HepG2 (cell line): ENCODE measurements at regions not wholly inside any gene's neighbourhood (a gene's known extent, or its start where the extent isn't known, plus 50 kb on each side); places are given as distances from the start of the nearest gene placed in this dataset.

Experiments
- ATAC-seq: fragments of 200-7000 bp; cut with Tn5 transposase; 3 replicates; pipeline ENCODE4 v1.9.1; 2020; ENCODE audit warnings: mild to moderate bottlenecking, moderate library complexity
- BruUV-seq: library from RNA; stranded (reverse); fragments of 400-500 nt; replicated peaks from 2 replicates; lab custom pipeline; 2021; lab: Mats Ljungman, UMichigan
- CTCF ChIA-PET: fragments of 300-600 bp; formaldehyde crosslinking; extraction: SDS; loops from one replicate; lab custom pipeline; 2021; ENCODE audit warnings: low total read pairs, inconsistent platforms, low intra/inter-chr PET ratio; lab: Yijun Ruan, JAX
- POLR2A ChIA-PET: fragments of 350-600 bp; sonication (Branson Sonifier 250); formaldehyde crosslinking; loops from one replicate; lab custom pipeline; 2020; ENCODE audit warnings: antibody characterized with exemption, inconsistent platforms; lab: Yijun Ruan, JAX
- DNase-seq: peaks from one replicate; pipeline ENCODE4 v3.0.0-alpha.2; 2015; ENCODE audit warnings: low spot score
- FAIRE-seq: peaks from 3 replicates; lab custom pipeline; 2011; peaks lifted over from hg19 to GRCh38; lab: Jason Lieb, UNC
- H2AFZ ChIP-seq: one replicate; pipeline ENCODE4 v1.6.1; 2011; ENCODE audit warnings: low read length, inconsistent platforms
- H3K27ac ChIP-seq: fragments of 300-600 bp; 3 replicates; pipeline ENCODE4 v1.8.0; 2011; ENCODE audit warnings: mixed run types, mild to moderate bottlenecking, mixed read lengths, low read length, inconsistent platforms; ENCODE audit not compliant: insufficient read depth; ENCODE audit errors: extremely low read length
- H3K27me3 ChIP-seq, 2 experiments: fragments of 200-600 bp in 1 of 2; 2 replicates in 1 of 2; 3 replicates in 1 of 2; pipeline versions ENCODE4 v1.6.0 to v1.8.0; 2011; ENCODE audit warnings: low read length in 2 of 2, mild to moderate bottlenecking in 2 of 2, moderate library complexity in 2 of 2, inconsistent platforms in 1 of 2; ENCODE audit not compliant: insufficient read depth in 2 of 2, control insufficient read depth in 1 of 2
- H3K36me3 ChIP-seq, 2 experiments: fragments of 200-600 bp in 1 of 2; replicated peaks in 1 of 2; 2 replicates in 1 of 2; 3 replicates in 1 of 2; pipeline versions ENCODE4 v1.5.1 to v1.8.0; 2011; ENCODE audit warnings: low read length in 2 of 2, inconsistent platforms in 1 of 2; ENCODE audit not compliant: insufficient read depth in 2 of 2, control insufficient read depth in 1 of 2
- H3K4me1 ChIP-seq: 2 replicates; pipeline ENCODE4 v1.5.1; 2012; ENCODE audit warnings: low read length, inconsistent platforms; ENCODE audit not compliant: insufficient read depth
- H3K4me2 ChIP-seq: 2 replicates; pipeline ENCODE4 v1.6.0; 2011; ENCODE audit warnings: low read depth, low read length, inconsistent platforms
- H3K4me3 ChIP-seq, 3 experiments: fragments of 200-600 bp in 1 of 3; sonication (generic), shearing (Covaris generic) in 1 of 3; replicated peaks in 1 of 3; 2 replicates each; pipeline ENCODE4 v1.5.1; 2011 to 2016; ENCODE audit warnings: low read length in 3 of 3, inconsistent platforms in 2 of 3, low read depth in 2 of 3, mild to moderate bottlenecking in 2 of 3, control low read depth in 1 of 3, mixed read lengths in 1 of 3; ENCODE audit not compliant: insufficient read depth in 1 of 3
- H3K79me2 ChIP-seq: one replicate; pipeline ENCODE4 v1.6.1; 2011; ENCODE audit warnings: low read length, inconsistent platforms; ENCODE audit not compliant: insufficient read depth
- H3K9ac ChIP-seq: 2 replicates; pipeline ENCODE4 v1.6.0; 2011; ENCODE audit warnings: mild to moderate bottlenecking, low read depth, low read length, inconsistent platforms; ENCODE audit not compliant: insufficient read depth
- H3K9me3 ChIP-seq: 2 replicates; pipeline ENCODE4 v1.5.1; 2012; ENCODE audit warnings: mild to moderate bottlenecking, low read length
- H4K20me1 ChIP-seq: 2 replicates; pipeline ENCODE4 v1.6.0; 2011; ENCODE audit warnings: inconsistent platforms, mild to moderate bottlenecking, low read length, moderate library complexity; ENCODE audit not compliant: insufficient read depth
- BRCA1 ChIP-seq: sonication (generic); formaldehyde crosslinking; IDR thresholded peaks from 2 replicates; pipeline ENCODE4 v1.4.0; 2020; ENCODE audit warnings: missing genetic modification reagents
- EHMT2 ChIP-seq: fragments of 200-600 bp; sonication (generic); IDR thresholded peaks from 2 replicates; pipeline ENCODE4 v1.7.0; 2017; ENCODE audit warnings: antibody characterized with exemption, low read depth, low read length, borderline replicate concordance
- ELF3 ChIP-seq: IDR thresholded peaks from 2 replicates; pipeline ENCODE4 v1.6.1; 2016; ENCODE audit warnings: missing genetic modification reagents, missing compliant biosample characterization
- EP300 ChIP-seq, 3 experiments: sonication (generic) in 1 of 3; formaldehyde crosslinking in 1 of 3; IDR thresholded peaks; 2 replicates each; pipeline versions ENCODE4 v1.5.1 to v1.6.1; 2011 to 2020; ENCODE audit warnings: low read depth in 2 of 3, low read length in 2 of 3, borderline replicate concordance in 1 of 3, improper control_type of control experiment in 1 of 3, mild to moderate bottlenecking in 1 of 3, missing genetic modification reagents in 1 of 3, moderate library complexity in 1 of 3
- FOSL2 ChIP-seq: sonication (generic); formaldehyde crosslinking; IDR thresholded peaks from 2 replicates; pipeline ENCODE4 v1.4.0; 2020; ENCODE audit warnings: missing genetic modification reagents
- KDM6A ChIP-seq: IDR thresholded peaks from 2 replicates; pipeline ENCODE4 v1.6.1; 2016; ENCODE audit warnings: low read depth
- MAFF ChIP-seq: IDR thresholded peaks from 2 replicates; pipeline ENCODE4 v1.6.1; 2011; ENCODE audit warnings: low read depth, low read length, improper control_type of control experiment
- MAFK ChIP-seq, 2 experiments: IDR thresholded peaks in 1 of 2; conservative IDR thresholded peaks in 1 of 2; 2 replicates each; pipeline ENCODE4 v1.6.1; 2011; ENCODE audit warnings: improper control_type of control experiment in 2 of 2, low read length in 2 of 2
- MIER2 ChIP-seq: IDR thresholded peaks from 2 replicates; pipeline ENCODE4 v1.6.1; 2016; ENCODE audit warnings: missing biosample characterization, missing genetic modification reagents
- NFE2L2 ChIP-seq: fragments of 150-350 bp; IDR thresholded peaks from 2 replicates; pipeline ENCODE4 v1.6.1; 2014; ENCODE audit warnings: low read length
- SMARCE1 ChIP-seq: fragments of 450-650 bp; IDR thresholded peaks from 2 replicates; pipeline ENCODE4 v1.6.1; 2017; ENCODE audit warnings: borderline replicate concordance
- ZNF253 ChIP-seq: sonication (generic); formaldehyde crosslinking; IDR thresholded peaks from 2 replicates; pipeline ENCODE4 v1.8.0; 2022; ENCODE audit warnings: mild to moderate bottlenecking, missing genetic modification reagents, borderline replicate concordance
- ZNF501 ChIP-seq: sonication (generic); formaldehyde crosslinking; IDR thresholded peaks from 2 replicates; pipeline ENCODE4 v1.5.1; 2020; ENCODE audit warnings: mild to moderate bottlenecking, moderate library complexity, missing genetic modification reagents
- ZNF652 ChIP-seq: IDR thresholded peaks from 2 replicates; pipeline ENCODE4 v1.6.1; 2016; ENCODE audit warnings: low read depth, borderline replicate concordance
- WGBS: methylation state at CpG from one replicate; pipeline ENCODE4 v1.1.6; 2017; ENCODE audit warnings: low lambda C conversion rate; 5-methylcytosine and 5-hydroxymethylcytosine counted together
- in situ Hi-C: cut with HindIII; loops from 2 replicates; pipeline ENCODE4 v1.10.0; 2017; ENCODE audit warnings: low pct_unique_long_range_greater_than_20kb; ENCODE audit not compliant: extremely low pct_ligation_motif_present
- intact Hi-C: fragments of 100-400 bp; cut with micrococcal nuclease; formaldehyde crosslinking; loops from one replicate; pipeline ENCODE4 v1.10.0; 2022; ENCODE audit not compliant: unreplicated experiment

- no peak overlapping the region for H2AFZ ChIP-seq
- FAIRE-seq (no peak), DNase-seq (no peak), ATAC-seq (no peak)
- intact Hi-C loops = no loop called here
- no peak overlapping the region for H3K4me3 ChIP-seq
- CTCF ChIA-PET = no interaction called here
- no peaks in the 10 kb centered on the region for H3K27me3 ChIP-seq
- H3K79me2 ChIP-seq = no peaks in the 10 kb centered on the region
- H3K36me3 ChIP-seq = no peaks in the 10 kb centered on the region
- H3K27ac ChIP-seq = no peak overlapping the region
- in situ Hi-C loops = no loop called here
- no peaks in the 10 kb centered on the region for H3K4me1 ChIP-seq
- WGBS = 0% methylated on average over 2 of the region's 2 CpGs
- no peak overlapping the region for H3K4me2 ChIP-seq
- TF ChIP-seq MAFF (0 out of 2 replicates have a peak, but pooled peaks have one; percentile 24), BRCA1 (CRISPR knock-in tag) (no peak), MAFK (conservative IDR thresholded peaks at IDR 0.05 in 1 of 2, IDR thresholded peaks at IDR 0.05 in 1 of 2; ENCODE audit: low read length in 2 of 2) (peak; percentile 52 to 58), NFE2L2 (peak; percentile 83)
- H3K9ac ChIP-seq = no peak overlapping the region
- BruUV-seq = no TSS peak
- no peaks in the 10 kb centered on the region for H3K9me3 ChIP-seq
- POLR2A ChIA-PET = no interaction called here
- H4K20me1 ChIP-seq = no peaks in the 10 kb centered on the region
These were observed 222.0 kb upstream of the ADAMTS3 start for GRCh38 chr4:72791054-72791453.

DNA sequence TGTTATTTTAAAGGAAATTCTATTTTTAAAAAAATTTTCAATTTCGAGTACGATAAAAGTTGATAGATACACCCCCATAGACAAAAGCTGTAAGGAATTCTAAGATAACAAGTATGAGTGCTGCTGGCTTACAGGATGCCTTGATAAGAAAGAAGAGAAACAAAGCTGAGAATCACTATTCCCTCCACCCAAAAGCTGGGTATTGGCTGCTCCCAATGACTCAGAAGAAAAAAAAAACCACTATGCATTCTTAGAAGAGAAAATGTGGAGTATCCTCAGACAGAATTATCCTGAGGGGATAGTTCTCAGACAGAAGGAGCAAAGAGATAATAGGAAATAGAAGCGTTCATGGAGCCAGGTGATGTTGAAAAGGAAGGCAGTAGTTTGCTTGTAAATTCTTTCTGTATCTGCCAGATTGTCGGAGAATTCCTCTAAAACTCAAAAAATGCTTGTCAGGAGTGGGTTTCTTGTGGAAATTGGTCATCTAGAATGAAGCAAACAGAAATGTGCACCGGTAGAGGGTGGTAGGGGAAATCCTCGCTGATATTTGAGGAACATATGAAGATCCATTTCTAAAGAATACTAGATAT is 217.5 kb upstream of the ADAMTS3 start:
- BruUV-seq = no TSS peak
- Histone ChIP-seq H3K36me3 (no peaks in the 10 kb centered on the region), H3K9me3 (no peaks in the 10 kb centered on the region), H3K4me2 (no peak overlapping the region), H3K27me3 (no peaks in the 10 kb centered on the region), H3K4me3 (no peak overlapping the region), H4K20me1 (no peaks in the 10 kb centered on the region), H3K79me2 (no peaks in the 10 kb centered on the region), H3K9ac (no peak overlapping the region), H2AFZ (peak overlapping the region; percentile 42), H3K4me1 (no peaks in the 10 kb centered on the region), H3K27ac (no peak overlapping the region)
- intact Hi-C loops = no loop called here
- WGBS = 8% methylated on average over 6 of the region's 6 CpGs
- ATAC-seq = no peak
- TF ChIP-seq FOSL2 (CRISPR knock-in tag) (no peak), ZNF253 (CRISPR knock-in tag) (no peak), ELF3 (no peak), EHMT2 (no peak), MIER2 (CRISPR knock-in tag) (no peak), ZNF652 (no peak), SMARCE1 (no peak), ZNF501 (CRISPR knock-in tag) (no peak), EP300 (IDR thresholded peaks at IDR 0.05; ENCODE audit: low read depth in 2 of 2, low read length in 2 of 2) (no peak), EP300 (CRISPR knock-in tag; IDR thresholded peaks at IDR 0.05; ENCODE audit: borderline replicate concordance) (no peak), KDM6A (CRISPR knock-in tag) (no peak)
- no peak for FAIRE-seq
- DNase-seq = no peak
- in situ Hi-C loops = no loop called here
- ChIA-PET CTCF (no interaction called here), POLR2A (no interaction called here)
